ENCODE measurements at regions not wholly inside any gene's neighbourhood (a gene's known extent, or its start where the extent isn't known, plus 50 kb on each side); places are given as distances from the start of the nearest gene placed in this dataset.

GRCh38 chr13:44323754-44324153 is 49.9 kb upstream of the SERP2 start:
- TF ChIP-seq POLR2A (IDR thresholded peaks at IDR 0.05) (no peak), CTCF (IDR thresholded peaks at IDR 0.05 in 4 of 5, conservative IDR thresholded peaks at IDR 0.05 in 1 of 5) (no peak)
